ENCODE measurements at regions not wholly inside any gene's neighbourhood (a gene's known extent, or its start where the extent isn't known, plus 50 kb on each side); places are given as distances from the start of the nearest gene placed in this dataset.

- no peak for TF ChIP-seq POLR2A (IDR thresholded peaks at IDR 0.05)
- TF ChIP-seq, protein P1, sequence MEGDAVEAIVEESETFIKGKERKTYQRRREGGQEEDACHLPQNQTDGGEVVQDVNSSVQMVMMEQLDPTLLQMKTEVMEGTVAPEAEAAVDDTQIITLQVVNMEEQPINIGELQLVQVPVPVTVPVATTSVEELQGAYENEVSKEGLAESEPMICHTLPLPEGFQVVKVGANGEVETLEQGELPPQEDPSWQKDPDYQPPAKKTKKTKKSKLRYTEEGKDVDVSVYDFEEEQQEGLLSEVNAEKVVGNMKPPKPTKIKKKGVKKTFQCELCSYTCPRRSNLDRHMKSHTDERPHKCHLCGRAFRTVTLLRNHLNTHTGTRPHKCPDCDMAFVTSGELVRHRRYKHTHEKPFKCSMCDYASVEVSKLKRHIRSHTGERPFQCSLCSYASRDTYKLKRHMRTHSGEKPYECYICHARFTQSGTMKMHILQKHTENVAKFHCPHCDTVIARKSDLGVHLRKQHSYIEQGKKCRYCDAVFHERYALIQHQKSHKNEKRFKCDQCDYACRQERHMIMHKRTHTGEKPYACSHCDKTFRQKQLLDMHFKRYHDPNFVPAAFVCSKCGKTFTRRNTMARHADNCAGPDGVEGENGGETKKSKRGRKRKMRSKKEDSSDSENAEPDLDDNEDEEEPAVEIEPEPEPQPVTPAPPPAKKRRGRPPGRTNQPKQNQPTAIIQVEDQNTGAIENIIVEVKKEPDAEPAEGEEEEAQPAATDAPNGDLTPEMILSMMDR (IDR thresholded peaks at IDR 0.05): no peak
- no peak for TF ChIP-seq POLR2AphosphoS5 (IDR thresholded peaks at IDR 0.05)
Observed at GRCh38 chr3:135374571-135374970, 579.5 kb downstream of the EPHB1 start.
